ENCODE measurements at regions not wholly inside any gene's neighbourhood (a gene's known extent, or its start where the extent isn't known, plus 50 kb on each side); places are given as distances from the start of the nearest gene placed in this dataset.
"Not testable (repeated sequence)": the region's sequence is repeated elsewhere in the genome, so short reads cannot be mapped to it uniquely, and the experiment has no call there.

DNA sequence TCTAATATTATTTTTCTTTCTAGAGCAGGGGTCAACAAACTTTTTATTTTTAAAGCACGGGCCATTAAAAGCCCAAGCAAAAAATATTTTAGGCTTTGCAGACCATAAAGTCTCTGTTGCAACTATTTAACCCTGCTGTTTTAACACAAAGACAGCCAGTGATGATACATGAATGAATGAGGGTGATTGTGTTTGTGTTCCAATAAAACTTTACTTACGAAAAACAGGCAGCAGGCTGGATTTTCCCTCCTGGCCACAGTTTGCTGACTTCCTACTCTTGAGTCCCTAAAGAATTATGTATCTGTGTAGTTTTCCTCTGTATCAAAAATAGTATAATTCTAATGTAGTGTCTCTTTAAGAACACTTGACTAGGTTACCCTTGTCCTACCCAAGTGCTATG lies 402.0 kb downstream of the ADCYAP1 start:
- no peak for DNase-seq

DNA sequence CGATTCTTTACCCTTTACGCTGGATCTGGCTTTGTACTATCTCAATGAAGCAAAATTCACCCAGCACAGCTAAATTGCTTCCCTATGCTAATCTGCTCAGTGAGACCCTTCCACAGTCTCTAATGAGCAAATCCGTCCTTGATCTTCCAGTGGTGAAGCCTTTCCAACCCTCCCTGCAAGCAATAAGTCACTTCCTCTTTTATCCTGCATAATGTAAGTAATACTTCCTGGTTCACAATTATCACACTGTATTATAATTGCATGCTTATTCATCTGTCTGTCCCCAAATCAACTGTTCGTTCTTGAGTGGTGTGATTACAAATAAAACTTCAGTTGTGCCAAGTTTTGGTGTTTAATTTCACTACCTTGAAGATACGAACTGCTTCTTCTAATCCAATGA lies 404.0 kb downstream of the ADCYAP1 start:
- DNase-seq = no peak

DNA sequence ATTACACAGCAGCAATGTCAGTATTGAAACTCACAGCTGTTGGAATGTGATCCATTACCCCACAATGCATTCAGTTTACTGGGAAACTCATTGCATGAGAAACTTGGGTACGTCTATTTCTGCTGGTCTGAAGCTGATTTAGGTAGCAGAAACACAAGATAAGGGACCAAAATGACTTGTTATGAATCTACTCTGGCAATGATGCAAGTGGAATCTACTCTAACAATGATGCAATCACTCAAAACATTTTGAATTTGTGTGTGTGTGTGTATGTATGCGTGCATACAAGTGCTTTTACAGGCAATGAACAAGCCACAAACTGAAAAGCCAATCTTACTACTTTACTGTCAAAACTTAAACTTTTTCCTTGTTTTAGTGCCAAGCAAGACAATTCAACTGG lies 406.7 kb downstream of the ADCYAP1 start:
- no peak for DNase-seq

DNA sequence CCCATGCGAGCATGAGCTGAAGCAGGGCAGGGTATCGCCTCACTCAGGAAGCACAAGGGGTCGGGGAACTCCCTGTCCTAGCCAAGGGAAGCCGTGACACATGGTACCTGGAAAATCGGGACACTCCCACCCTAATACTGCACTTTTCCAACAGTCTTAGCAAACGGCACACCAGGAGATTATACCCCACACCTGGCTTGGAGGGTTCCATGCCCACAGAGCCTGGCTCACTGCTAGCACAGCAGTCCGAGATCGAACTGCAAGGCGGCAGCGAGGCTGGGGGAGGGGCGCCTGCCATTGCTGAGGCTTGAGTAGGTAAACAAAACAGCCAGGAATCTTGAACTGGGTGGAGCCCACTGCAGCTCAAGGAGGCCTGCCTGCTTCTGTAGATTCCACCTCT lies 430.7 kb downstream of the ADCYAP1 start:
- not testable (repeated sequence) for DNase-seq

DNA sequence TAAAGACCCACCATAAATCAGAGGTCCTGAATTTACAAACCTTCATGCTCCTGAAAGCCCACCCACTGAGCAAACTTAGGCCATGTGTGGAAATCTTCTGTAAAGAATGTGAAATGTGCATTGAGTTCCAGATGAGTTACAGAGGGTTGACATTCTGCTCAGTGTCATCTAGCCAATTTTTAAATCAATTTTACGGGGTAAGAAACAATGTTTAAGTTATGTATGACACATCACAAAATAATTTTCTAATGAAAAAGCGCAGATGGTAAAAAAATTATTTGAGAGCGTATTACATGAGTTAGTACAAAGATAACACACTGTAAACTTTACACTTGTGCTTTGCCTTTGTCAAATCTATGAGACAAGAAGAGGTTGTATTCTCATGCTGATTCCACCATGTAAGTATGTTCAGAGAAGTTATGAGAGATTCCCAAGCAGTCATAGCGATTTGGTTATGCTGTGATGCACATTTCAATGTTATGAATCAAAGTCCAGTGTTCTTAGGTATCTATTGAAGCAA lies 446.3 kb downstream of the ADCYAP1 start:
- DNase-seq = no peak

DNA sequence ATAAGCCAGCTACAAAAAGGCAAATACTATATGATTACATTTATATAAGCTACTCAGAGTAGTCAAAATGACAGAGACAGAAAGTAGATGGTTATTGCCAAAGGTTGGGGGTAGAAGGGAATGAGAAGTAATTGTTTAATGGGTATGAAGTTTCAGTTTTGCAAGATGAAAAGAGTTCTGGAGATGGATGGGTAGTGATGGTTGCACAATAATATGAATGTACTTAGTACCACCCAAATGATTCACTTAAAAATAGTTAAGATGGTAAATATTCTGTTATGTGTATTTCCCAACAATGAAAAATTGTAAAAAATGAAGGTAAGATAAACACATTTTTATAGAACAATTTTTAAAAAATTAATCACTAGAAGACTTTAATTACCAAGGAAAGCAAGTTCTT lies 448.4 kb downstream of the ADCYAP1 start:
- no peak for DNase-seq

DNA sequence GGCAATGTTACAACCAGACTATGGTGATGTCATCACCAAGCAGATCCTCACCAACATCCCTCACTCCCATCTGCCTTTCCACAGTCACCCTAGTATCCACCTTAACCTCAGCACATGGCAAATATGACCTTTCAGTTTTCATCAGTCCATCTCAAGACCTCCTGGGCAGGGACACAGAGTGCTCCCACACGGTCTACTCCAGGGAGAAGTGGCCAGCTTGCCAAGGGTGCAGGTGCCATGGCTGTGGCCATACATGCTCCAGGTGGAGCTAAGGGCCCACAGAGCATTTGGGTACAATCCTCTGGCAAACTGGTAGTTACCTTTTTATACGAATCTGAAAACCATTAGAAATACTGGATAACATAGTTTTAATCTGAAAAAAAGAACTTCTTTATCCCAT lies 453.1 kb downstream of the ADCYAP1 start:
- DNase-seq = no peak

DNA sequence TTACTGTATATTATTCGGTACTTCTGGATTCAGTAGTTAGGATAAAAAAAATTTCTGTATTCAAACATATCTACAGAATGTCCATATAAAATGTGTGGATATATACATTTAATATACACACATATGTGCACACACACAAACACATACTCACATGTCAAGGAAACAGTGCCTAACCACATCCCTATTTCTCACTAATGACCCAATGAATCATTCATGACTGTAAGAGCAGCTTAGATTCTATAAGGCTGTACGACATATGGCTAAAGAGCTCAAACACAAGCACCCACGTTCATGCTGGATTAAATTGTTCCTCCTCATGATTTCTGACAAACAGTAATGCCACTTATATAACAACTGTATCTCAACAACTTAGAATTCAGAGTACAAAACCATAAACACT lies 457.3 kb downstream of the ADCYAP1 start:
- no peak for DNase-seq

DNA sequence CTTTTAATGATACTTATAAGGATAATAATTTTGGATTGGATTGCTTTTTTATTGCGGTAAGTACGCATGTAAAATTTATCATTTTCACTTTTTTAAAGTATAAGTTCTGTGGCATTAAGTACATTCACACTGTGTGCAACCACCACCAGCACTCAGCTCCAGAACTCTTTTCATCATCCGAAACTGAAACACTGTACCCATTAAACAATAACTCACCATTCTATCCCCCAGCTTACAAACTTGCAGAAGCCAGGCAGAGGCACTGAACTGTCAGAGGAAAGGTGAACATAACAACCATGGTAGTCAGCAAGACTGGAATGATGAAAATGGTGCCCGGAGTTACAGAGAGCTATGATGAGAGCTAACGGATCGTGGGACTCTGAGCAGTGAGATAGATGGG lies 465.9 kb downstream of the ADCYAP1 start:
- DNase-seq = no peak

DNA sequence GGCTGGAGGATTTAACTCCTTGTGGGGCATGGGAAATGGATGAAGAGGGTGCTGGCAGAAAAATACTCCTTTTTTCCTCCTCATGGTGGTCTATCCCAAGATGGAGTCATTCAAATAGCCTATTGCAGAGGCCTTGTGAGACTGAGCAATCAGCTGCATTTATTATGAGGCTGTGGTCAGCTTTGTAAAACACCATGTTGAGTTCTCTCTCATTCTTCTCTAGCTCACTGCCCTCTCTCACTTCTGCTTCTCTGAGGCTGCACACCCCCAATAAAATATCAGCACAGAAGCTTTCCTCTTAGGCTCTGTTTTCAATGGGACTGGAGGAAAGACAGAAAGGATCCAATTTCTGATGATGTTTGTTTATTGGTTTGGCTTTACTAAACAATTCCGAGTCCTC lies 467.1 kb downstream of the ADCYAP1 start:
- no peak for DNase-seq

DNA sequence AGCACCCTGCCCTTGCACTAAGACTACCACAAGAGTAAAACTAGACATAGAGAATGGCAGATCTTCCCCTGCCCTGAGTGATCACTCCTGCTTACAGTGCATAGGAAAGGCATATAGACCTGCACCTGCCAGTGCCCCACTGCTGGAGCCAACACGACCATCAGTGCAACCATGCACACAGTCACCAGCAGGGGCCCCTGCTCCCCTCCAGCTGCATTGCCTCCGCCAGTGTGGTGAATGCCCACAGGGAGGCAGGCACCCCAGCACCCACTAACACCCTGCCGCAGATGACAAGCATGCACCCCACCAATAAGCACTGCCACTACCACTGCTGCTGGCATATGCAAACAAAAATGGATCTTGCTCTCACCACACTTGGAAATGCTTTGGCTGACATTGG lies 478.8 kb downstream of the ADCYAP1 start:
- DNase-seq = no peak

DNA sequence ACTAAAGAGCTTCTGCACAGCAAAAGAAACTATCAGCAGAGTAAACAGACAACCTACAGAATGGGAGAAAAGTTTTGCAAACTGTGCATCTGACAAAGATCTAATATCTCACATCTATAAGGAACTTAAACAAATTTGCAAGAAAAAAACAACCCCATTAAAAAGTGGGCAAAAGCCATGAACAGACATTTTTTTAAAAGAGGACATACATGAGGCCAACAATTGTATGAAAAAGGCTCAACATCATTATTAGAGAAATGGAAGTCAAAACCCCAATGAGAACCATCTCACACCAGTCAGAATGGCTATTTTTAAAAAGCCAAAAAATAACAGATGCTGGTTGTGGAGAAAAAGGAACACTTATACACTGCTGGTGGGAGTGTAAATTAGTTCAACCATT lies 483.8 kb downstream of the ADCYAP1 start:
- not testable (repeated sequence) for DNase-seq

DNA sequence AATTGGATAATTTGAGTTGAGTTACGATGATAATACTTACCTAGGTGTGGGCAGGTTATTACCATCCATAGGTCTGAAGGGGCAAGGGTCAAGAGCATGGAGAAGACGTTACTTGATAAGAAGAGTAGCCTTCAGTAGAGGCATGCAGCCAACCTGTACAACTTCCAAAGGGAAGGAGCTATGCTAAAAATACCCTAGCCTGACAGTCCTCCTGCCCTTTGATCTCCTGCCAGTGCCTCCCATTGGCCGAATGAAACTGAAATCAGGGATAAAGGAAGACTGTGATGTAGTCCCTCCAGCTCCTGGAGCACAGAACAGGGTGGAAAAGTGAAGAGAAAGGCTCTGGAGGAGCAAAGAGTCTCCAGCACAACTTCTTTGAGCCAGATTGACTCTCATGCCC lies 487.4 kb downstream of the ADCYAP1 start:
- no peak for DNase-seq

DNA sequence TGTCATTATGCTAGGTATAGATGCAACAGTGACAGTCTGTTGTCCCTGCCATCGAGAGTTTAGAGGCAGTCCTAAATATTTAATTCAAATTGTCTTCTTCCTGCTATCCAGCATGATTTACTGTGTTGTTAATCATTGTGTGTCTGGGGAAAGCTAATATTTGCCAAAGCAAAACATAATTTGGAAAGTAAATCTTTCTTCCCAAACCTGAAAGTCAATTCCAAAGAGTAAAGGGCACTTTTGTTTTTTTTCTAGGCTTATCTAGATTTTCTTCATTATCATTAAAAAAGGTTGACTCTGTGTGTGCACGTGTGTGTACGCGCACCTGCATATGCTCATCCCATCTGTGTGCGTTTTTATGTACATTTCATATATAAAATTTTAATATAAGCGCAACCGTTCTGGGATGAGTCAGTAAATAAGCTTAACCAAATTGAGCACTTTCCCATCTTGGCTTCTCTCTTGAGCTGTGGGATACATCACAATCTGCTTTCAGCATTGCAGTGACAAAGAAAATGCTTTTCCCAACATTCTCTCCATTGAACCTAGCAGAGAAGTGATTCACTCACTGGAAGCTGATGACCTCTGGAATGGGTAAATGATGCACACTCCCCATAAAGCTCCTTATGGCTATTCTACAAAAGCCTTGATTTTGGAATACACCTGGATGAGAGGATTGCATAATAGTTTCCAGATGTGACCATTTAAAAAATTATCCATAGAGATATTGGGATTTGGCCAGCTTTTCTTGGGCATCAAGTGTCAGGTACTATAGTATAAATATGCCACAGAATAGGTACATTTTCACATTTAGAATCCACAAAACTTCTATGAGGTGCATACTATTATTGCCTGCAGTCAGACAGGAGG lies 488.4 kb downstream of the ADCYAP1 start:
- no peak for DNase-seq

DNA sequence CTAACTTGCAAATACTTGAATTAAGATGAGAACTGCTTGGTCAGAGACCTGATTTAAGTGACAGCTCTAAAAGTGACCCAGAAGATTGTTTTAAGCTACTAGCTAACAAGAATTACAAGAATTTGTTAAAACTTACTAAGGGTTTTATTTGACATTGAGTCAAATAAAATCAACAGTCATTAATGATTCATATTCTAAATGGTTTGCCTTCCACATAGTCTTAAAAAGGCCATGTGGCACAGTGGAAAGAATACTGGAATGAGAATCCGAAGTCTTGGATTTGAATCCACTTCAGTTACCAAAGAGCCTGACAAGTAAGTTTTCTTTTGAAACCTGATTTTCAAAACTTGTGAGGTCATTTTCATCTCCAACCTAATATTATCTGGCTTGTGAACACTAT lies 489.3 kb downstream of the ADCYAP1 start:
- no peak for DNase-seq

DNA sequence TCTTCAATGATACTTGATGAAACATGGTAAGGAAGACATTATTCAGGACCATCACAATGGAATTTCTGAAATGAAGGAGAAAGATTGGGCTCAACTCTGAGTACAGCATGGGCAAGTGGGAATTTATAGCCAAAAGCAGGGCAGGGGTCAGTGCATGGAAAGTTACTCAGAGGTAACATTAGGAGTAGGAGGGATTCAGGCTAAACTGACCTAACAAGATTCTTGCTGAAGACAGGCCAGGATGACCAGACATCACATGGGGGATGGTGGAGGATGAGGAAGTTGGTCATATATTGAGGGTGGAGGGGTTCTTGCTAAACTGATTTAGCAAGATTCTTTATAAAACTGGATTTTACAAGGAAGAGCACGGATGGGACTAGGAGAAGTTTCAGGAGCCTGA lies 489.8 kb downstream of the ADCYAP1 start:
- no peak for DNase-seq

DNA sequence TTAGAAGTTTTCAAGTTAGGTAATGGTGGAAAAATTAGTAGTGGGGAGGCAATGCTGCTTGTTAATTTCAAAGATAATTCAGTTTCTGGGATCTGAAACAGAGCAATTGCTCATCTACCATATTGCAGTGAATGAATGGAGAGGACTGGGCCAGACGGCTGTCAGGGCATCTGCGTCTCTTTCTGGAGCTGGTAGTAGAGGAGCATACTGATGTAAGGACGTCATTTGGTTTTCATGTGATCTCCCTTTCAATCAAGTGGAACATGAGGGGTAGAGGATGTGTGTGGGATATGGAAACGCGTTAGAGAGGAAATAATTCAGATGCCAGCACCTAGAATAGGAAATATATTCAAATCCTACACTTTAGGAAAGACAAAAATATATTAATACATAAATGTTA lies 490.3 kb downstream of the ADCYAP1 start:
- no peak for DNase-seq

DNA sequence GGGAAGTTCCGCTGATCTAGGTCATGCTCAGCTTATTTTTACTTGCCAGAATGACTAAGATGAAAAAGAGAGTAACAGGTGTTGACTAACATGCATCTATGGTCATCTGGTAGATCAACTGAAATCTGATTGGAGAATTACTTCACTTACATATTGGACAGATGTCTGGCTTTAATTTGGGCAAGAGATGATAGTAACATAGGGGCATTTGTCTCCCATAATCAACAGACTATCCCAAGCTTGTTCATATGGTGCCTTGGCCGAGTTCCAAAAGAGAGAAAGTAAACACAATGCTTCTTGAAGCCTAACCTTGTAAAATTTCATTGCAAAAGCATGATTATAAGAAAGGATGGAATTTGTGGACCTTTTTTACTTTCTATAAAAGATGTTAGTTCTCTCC lies 503.7 kb downstream of the ADCYAP1 start:
- no peak for DNase-seq

DNA sequence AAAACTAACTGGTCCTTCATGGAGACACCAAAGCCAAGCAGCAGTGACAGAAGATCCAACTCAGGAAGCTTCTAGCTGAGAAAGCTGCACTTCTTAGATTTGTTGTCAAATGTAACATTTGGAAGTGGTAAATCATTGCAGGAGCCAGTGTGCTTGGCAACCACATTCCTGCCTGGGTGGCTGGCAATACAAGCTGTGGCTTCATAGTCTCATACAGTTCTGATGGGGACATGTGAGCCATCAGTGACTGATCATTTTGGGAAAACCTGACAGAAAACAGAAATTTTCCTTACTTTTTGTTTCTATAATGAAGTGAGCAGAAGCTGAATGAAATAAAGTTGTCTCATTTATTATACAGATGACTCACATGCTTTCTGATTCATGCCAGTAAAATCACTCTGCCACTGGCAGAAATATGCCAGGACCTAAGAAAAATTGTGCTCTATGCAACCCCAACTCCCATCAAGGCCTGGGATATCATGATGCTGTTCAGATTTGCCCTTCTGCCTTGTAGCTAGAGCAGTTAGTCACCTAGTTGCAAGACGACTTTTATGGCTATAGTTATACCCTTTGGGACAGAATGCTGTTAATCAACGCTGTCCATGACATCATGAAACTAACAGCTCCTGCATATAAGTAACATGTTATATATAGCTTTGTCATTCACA lies 508.1 kb downstream of the ADCYAP1 start:
- no peak for DNase-seq

DNA sequence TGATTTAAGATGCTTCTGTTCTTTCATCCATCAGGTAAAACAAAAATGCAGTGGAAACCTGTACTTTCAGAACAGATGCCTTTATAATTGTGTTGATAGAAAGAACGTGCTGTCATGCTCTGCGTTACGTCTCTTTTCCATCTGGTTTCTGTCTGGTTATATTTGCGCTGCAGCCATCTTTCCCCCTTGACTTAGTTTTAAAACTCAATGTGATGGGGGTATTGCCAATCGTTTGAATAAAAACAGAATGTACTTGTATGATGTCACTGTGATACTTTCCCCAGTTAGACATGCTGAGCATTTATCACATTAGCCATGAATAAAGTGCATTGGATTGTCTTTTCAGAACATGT lies 508.6 kb downstream of the ADCYAP1 start:
- no peak for DNase-seq

DNA sequence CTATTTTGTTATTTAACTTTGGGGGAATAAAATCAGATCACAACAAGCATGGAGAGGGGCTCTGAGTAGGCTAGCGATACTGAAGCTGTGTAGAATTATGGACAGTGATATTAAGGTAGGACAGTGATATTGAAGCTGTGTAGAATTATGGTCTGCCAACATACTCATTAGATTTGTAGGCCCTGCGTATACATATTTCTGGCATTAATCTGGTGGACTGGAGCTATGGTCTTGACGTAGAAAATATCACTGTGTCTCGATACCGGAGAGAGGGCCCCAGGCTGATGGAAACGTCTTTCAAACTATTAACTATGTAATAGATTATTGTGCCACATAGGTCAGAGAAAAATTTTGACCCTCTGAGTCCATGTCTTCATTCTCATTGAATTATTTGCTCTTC lies 511.4 kb downstream of the ADCYAP1 start:
- no peak for DNase-seq

DNA sequence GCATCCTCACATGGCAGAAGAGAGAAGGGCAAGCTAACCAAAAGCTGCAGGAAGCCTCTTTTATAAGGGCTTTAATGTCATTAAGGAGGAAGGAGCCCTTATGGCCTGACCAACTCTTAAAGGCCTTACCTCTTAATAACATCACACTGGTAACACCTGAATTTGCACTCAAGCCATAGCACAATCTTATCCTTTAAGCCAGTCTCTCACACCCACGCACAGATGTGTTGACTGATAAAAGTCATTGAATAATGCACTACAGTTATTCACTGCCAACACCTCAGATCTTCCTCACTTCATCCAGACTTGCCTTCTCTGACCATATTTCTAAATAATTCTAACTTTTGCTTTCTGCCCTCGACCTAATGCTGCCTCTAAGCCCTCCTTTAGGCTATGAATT lies 516.8 kb downstream of the ADCYAP1 start:
- no peak for DNase-seq

DNA sequence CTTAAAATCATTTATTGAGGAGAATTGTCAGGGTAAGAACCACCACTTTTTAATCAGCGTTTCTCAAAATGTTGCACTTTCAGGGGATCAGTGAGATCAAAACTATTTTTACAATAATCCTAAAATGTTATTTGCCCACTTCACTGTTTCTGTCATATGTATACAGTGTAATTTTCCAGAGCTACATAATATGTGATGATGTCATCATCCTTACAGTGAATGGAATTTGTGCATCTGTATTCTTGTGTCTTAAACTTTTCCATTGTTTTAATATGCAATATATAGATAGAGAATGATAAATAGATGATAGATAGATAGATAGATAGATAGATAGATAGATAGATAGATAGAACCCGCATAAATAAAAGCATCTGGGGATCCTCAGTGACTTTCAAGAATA lies 518.0 kb downstream of the ADCYAP1 start:
- no peak for DNase-seq

DNA sequence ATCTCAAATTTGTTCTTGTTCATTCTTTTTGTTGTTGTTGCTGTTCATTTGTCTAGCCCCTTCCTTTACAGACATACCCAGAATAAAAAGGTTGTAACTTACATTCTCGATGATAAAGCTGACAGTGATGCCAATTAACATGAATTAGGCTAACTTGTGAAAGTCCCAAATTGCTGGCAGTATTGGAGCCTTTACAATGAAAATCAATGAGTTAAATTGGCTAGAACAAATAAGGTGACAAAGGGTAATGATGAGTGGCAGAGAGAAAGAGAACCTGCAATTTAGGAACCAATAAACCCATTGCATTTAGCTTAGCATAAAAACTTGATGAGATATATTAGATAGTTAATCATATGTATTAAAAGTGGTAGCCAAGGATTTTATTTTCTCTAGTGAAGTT lies 521.0 kb downstream of the ADCYAP1 start:
- DNase-seq = no peak

DNA sequence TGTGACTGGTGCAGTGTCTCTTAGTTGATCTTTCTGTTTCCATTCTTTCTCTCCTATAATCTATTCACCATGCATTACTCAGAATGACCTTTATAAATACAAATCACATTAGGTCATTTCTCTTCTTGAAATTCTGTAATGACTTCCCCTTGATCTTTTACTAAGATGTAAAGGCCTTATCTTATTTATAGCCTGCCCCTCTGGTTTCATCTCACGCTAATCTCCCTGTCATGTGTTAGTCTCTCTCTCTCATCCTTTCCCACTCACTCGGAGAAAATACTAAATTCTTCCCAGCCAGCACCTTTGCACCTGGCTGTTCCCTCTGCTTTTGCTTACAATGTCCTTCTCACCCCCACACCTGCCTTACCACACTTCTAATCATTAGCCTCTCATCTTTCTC lies 530.8 kb downstream of the ADCYAP1 start:
- no peak for DNase-seq
